WI38 (cell line): ENCODE measurements at regions not wholly inside any gene's neighbourhood (a gene's known extent, or its start where the extent isn't known, plus 50 kb on each side); places are given as distances from the start of the nearest gene placed in this dataset.
A peak's percentile ranks its signal among the peaks of the same experiment; 100 is the strongest.

Experiments
- H3K4me3 ChIP-seq: 2 replicates; pipeline ENCODE4 v1.5.1; 2011; ENCODE audit warnings: low read depth, mild to moderate bottlenecking, control low read depth, low read length
- CTCF ChIP-seq: IDR thresholded peaks from 2 replicates; pipeline ENCODE4 v1.5.1; 2012; ENCODE audit warnings: low read depth, mild to moderate bottlenecking, control low read depth, low read length

GRCh38 chr2:121972203-121972602 lies 216.8 kb downstream of the TSN start:
- TF ChIP-seq CTCF, result no peak
- no peak overlapping the region for H3K4me3 ChIP-seq

- TF ChIP-seq CTCF, result peak; percentile 45
- H3K4me3 ChIP-seq, result peak overlapping the region; percentile 34
These were observed 219.6 kb downstream of the TSN start for GRCh38 chr2:121974897-121975661.

- TF ChIP-seq CTCF, result no peak
- H3K4me3 ChIP-seq, result no peak overlapping the region
These were observed 221.5 kb downstream of the TSN start for GRCh38 chr2:121976926-121977325.

- H3K4me3 ChIP-seq, result no peak overlapping the region
- TF ChIP-seq CTCF, result no peak
These were observed 221.9 kb downstream of the TSN start for GRCh38 chr2:121977326-121977725.

- no peak for TF ChIP-seq CTCF
- H3K4me3 ChIP-seq, result no peak overlapping the region
These were observed 237.2 kb downstream of the TSN start for GRCh38 chr2:121992700-121993099.

GRCh38 chr2:121993682-121994081 lies 238.2 kb downstream of the TSN start:
- TF ChIP-seq CTCF, result no peak
- H3K4me3 ChIP-seq, result no peak overlapping the region

- H3K4me3 ChIP-seq, result no peak overlapping the region
- no peak for TF ChIP-seq CTCF
These were observed 239.1 kb downstream of the TSN start for GRCh38 chr2:121994238-121995206.
